Pons (tissue), 1 donor: ENCODE measurements at regions not wholly inside any gene's neighbourhood (a gene's known extent, or its start where the extent isn't known, plus 50 kb on each side); places are given as distances from the start of the nearest gene placed in this dataset.

Experiments used
- DNase-seq: peaks from one replicate; pipeline ENCODE4 v3.0.0-alpha.2; 2016; ENCODE audit warnings: low spot score

DNA sequence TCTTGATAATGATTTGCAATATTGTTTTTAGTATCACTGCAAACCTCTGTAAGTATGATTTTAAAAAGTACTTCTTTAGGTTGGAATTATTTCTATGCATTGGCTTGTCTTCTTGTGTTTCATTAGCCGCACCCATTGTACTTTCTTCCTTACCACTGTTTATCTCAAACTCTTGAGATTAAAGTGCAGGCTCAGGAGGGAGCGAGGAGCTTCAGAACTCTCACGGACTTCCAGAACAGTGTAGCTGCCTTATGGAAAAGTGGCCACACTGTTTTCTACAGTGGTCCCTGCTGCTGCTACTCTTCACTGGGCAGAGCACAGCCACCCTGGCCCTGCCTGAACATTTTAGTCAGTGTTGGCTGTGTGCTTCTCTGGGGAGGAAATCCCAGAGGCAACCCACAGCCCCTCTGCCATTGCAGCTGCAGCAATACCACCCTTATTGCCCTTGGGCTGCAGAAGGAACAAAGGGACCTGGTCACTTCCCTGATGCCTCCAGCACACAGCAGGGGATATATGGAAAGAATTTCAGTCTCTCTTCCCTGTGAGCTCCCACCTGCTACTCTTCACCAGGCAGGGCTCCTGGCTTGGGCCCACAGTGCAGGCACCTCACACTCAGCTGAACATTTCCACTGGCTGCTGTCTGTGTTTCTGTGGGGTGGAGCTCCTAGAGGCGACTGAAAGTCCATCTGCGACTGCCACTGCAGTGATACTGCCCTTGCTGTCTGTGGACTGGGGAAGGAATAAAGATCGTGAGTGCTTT is 91.7 kb upstream of the MAP3K4 start:
- no peak for DNase-seq

DNA sequence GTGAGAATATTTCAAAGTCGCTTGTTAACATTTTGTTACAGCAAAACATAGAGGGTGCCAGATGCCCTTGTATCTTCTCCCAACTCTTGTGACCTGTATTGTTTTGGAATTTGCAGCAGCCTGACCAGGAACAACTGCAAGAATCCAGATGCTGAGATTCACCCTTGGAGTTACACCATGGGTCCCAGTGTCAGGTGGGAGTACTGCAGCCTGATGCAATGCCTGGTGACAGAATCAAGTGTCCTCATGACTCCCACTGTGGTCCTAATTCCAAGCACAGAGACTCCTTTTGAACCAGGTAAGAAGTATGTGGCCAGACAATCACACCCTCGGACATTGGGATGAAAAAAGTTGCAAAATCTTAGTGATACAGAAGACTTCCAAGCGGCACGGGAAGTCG is 79.6 kb upstream of the MAP3K4 start:
- no peak for DNase-seq

DNA sequence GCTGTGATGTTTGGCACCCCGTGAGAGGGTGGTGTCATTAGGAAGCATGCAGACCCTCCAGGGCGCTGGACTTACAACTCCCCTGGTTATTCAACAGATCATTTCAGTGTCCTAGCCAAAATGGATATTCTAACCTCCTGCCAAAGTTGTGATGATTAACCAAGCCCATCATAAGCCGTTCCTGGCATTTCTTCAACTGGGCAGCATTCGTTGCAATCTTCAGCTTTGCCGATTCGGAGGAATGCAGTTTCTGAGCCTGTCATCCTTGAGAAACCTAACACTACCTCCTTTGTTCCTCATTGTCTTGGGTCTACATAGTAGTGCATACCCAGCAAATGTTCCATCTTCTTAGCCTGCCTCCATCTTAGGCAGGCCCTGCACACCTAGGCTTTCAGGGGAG is 79.2 kb upstream of the MAP3K4 start:
- no peak for DNase-seq

DNA sequence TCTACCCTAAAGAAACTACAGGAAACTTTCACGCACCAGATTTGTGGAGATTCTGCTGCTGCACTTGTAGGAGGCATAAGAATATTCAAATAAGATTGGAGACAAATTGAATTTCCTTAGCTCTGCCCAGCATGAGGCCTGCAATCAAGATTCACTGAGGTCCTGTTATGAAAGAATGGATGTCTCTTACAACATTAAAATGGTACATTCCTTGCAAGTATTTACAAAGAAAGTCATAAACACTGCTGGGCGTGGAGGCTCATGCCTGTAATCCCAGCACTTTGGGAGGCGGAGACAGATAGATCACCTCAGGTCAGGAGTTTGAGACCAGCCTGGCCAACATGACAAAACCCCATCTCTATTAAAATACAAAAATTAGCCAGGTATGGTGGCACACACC is 74.0 kb upstream of the MAP3K4 start:
- DNase-seq: no peak

DNA sequence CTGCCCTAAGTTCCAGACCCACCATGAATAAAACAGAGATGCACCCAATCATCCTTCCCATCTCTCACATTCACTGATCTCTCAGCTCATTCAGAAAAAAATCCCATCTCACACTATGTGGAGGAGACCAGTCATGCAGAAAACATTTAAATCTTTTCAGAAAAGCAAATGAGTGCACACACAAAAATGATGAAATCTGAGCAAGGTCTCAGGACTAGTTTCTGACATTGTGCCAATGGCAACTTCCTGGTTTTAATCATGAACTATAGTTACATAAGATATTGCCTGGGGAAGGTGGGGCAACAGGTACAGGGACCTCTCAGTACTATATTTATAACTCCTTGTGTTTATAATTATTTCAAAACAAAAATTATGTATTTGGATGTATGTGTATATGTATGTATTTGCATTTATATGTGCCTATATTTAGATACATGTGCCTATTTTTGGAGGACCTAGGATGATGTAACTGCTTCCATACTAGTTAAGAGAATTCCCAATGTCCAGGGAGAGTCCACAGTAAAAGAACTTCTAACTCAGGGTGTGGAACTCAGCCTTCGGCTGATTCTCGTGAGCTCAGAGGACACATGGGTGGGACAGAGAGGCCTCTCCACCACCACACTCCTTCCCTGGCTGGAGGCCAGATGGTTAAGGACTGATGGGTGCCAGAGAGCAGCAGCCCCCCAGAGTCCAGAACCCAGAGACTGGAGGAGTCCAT is 71.7 kb upstream of the MAP3K4 start:
- no peak for DNase-seq

DNA sequence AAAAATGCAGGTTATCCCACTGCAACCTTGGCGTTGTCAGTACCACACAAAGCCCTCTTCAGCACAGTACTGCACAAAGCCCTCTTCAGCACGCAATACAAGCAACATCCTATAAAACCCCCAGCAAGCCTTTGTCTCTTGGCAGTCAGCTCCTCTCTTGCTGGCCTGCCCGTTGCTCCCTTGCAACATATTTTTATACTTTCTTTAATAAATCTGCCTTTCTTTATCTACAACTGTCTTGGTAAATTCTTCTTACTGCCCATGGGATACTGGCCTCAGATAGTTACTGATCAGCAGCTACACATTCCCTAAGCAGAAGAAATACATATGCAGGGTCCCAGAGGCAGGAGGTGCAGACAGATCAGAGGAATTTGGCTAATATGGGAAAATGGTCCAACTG is 70.5 kb upstream of the MAP3K4 start:
- no peak for DNase-seq

DNA sequence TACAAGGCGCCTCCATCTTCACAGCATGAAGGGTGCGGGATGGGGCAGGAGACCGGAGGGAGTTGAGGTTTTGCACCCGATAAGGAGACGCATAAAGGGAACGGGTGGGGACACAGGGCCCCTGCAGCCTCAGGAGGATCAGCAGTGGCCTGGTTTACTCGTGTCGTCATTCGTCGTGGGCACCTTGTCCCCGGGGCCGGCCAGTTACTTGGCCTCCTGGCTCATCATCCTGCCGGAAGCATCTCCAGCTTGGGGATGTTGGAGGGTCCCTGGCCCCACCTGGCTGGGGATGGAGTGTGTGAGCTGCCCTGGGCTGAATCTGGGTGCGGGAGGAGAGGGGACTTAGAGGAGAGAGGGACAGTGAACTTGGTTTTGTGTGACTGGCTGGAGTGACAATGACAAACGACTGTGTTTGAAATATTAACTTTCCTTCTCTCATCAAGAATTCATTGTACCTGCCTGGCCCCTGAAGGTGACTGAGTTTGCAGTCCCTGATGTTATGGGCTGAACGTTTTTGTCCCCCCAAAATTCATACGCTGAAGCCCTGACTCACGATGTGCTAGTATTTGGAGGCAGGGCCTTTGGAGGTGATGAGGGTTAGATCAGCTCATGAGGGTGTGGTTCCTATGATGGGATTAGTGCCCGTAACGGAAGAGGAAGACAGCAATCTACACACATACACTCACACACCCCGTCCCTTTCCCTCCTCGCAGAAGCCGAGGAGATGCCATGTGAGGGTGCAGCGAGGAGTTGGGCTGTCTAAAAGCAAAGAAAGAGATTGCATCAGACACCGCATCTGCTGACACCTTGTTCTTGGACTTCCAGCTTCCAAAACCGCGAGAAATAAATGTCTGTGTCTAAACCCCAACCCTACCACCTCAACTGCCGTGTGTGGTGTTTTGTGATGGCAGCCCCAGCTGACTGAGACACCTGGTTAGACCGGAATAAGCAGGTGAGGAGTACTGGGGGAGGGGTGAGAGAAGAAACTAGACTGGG is 65.0 kb upstream of the MAP3K4 start:
- no peak for DNase-seq

DNA sequence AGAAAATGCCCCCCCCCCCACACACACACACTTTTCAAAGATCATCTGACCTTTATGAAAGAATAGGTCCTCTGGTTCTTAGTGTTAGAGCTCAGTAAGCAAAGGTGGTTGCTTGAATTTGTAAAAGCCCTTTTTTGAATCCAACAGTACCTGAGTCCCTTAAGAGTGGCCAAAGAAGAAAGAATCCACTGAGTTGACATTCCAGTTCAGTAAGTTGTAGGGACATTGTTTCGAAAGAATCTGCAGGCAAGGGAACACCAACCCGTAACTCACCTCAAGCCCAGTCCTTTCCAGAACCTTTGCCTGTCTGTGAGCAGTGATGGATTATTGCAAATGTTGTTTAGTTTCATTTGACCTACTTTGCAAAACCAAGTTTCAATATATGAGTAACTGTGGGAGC is 64.2 kb upstream of the MAP3K4 start:
- DNase-seq: no peak

DNA sequence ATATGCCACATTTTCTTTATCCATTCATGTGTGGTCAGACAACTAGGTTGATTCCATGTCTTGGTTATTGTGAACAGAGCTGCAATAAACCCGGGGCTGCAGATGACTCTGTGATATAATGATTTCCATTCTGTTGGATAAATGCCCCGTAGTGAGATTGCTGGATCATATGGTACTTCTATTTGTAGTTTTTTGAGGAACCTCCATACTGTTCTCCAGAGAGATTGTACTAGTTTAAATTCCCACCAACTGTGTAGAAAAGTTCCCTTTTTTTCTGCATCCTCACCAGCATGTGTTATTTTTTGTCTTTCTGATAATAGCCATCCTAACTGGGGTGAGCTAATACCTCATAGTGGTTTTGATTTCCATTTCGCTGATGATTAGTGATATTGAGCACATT is 62.2 kb upstream of the MAP3K4 start:
- no peak for DNase-seq

DNA sequence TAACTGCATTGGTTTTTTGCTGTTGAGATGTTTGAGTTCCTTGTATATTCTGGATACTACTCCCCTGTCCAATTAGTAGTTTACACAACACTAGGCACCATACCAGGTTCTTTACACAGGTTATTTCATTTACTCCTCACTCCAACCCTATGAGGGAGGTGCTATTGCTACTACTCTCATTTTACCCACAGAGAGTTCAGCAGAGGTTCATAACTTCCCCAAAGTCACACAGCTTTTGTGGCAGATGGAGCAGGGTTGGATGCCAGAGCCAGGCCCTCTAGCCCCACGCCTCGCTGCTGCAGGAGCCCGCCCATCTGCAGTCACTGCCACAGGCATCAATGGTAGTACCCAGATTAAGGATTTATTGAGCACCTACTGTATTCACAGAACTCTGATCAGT is 61.7 kb upstream of the MAP3K4 start:
- no peak for DNase-seq

DNA sequence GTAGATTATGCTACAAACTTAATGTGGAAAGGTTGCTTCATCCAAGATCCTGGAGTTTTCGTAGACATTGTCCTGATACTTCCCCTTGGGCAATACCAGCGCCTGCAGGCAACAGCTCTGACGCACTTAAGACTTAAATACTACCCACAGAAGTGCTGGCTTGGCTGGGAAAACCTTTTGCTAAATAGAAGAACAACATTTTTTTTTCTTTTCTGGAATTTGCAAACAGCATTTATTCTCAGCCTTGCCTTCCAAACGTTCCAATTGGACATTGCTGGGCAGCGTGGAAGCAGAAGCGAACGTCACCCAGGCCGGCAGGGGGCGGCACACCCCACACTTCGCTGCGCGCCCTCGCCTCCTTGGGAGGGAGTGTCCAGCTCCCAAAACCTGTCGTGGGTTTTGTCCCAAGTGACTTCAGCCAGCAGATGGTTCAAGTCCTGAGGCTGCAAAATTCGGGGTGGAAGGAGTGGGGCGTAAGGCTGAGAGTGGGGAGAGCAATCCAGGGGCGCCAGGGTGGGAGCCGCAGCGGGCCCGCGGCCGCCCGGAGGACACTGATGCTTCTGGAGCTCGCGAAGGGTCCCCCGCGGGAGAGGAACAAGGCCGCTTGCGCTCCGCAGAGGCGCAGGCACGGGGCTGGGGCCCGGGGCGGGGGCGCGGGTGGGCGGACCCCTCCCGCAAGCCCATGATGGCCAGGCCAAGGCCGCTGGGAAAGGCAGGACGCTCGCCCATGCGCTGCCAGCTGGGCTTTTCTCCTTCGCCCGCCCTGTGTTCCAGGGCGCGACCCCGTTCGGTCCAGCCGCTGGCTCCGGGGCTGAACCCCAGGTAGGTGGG is 60.8 kb upstream of the MAP3K4 start:
- peak; percentile 63 for DNase-seq

DNA sequence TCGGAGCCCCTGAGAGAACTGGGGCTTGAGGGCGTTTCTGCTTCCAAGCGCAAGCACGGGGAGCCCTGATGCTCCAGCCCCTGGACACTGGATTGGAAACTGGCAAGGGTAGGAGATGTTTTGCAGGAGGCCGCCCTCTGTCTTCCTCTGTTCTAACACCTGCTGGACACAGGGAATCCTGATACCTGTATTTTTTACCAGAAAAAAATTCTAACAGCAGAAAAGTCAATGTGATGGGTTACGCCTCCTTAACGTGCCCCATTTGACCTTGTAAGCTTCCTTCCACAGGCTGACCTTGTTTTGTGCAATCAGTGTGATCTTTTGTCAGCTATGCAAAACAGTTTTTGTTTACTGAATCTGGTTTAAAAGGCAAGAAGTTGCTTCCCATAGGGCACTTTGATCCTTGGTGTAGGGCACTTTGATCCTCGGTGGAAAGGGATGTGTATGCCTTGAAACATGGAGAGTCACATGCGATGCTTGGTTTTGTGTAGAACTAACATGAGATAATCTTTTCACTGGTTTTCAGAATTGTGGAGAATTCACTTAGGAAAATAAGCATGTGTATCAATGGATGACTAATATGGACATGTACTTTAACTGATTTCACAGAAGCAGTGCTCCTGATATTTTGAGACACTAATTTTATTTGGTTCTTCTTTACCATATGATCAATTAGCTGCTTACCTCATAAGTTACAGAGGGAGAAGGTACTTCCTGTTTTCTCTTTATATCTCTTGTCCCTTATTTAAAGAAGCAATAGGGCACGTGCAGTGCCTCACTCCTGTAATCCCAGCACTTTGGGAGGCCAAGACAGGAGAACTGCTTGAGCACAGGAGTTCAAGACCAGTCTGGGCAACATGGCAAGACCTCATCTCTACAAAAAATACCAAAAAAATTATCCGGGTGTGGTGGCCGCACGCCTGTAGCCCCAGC is 59.9 kb upstream of the MAP3K4 start:
- no peak for DNase-seq

DNA sequence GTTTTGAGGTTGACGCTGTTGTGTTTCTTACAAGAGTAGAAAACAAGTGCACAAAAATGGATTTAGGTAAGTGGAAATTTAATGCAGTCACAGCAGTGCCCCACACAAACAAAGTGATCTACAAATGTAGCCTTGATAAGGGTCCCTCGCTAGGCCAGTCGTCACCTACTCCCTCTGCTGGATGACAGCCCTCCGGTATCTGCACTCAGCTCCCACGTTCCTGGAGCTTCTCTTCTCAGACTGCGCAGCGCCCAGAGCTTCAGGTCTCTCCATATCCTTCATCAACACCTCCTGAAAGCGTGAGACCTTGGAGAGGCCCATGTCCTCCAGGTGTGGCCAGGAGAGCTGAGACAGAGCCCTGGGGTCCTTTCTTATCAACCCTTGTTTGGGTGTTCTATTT is 58.3 kb upstream of the MAP3K4 start:
- DNase-seq: no peak

DNA sequence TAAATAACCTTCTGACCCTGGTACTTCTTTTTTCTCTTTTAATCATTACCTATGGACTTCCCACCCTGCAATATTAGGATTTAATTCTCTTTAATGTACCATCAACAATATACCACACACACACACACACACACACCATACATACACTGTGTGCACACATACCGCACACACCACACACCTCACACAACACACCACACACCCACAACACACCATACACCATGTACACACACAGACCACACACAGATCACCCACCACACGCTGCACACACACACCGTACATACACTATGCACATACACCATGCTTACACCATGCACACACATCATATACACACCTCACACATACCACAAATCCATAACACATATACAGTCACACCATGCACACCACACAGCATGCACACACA is 57.4 kb upstream of the MAP3K4 start:
- DNase-seq: no peak

DNA sequence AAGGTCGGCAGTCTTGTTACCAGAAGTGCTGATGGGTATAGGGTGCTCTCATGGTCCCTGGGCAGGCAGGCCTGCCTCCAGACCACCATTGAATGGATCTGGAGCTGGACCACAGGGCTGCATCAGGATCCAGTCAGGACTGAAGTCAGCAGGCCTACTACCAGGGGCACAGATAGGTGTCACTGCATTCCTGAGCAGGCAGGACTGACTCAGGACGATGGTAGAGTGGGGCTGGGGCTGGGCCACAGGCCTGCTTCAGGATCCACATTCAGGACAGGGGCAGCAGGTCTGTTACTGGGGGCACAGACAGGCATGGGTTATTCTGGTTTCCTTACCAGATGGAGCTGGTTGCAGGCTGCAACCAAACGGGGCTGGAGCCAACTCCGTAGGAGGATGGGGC is 51.4 kb upstream of the MAP3K4 start:
- no peak for DNase-seq
